Panc1 (cell line): ENCODE measurements at regions not wholly inside any gene's neighbourhood (a gene's known extent, or its start where the extent isn't known, plus 50 kb on each side); places are given as distances from the start of the nearest gene placed in this dataset.
"Not testable (repeated sequence)": the region's sequence is repeated elsewhere in the genome, so short reads cannot be mapped to it uniquely, and the experiment has no call there.

Experiments
- ATAC-seq: fragments of 200-7000 bp; cut with Tn5 transposase; 2 replicates; pipeline ENCODE4 v1.9.1; 2020; ENCODE audit warnings: mild to moderate bottlenecking, moderate library complexity
- BruUV-seq: library from RNA; stranded (reverse); fragments of 400-500 nt; replicated peaks from 2 replicates; lab custom pipeline; 2021; lab: Mats Ljungman, UMichigan
- CTCF ChIA-PET: fragments of 300-600 bp; sonication (Branson Sonifier 250); formaldehyde crosslinking; loops from one replicate; lab custom pipeline; 2022; ENCODE audit warnings: antibody characterized with exemption; lab: Charles Lee
- POLR2A ChIA-PET: fragments of 300-600 bp; sonication (Branson Sonifier 250); formaldehyde crosslinking; loops from one replicate; lab custom pipeline; 2022; ENCODE audit warnings: antibody characterized with exemption; lab: Charles Lee
- DNase-seq: peaks from one replicate; pipeline ENCODE4 v3.0.0-alpha.2; 2010; ENCODE audit warnings: low read depth, low spot score
- H3K27ac ChIP-seq: 2 replicates; pipeline ENCODE4 v1.5.1; 2011; ENCODE audit warnings: mild to moderate bottlenecking, low read length, inconsistent platforms
- H3K27me3 ChIP-seq: fragments of 200-500 bp; sonication (Bioruptor generic); 2 replicates; pipeline ENCODE4 v1.6.0; 2014; ENCODE audit warnings: low read length, inconsistent platforms; ENCODE audit not compliant: control insufficient read depth, insufficient read depth
- H3K36me3 ChIP-seq: fragments of 200-500 bp; sonication (Bioruptor generic); 2 replicates; pipeline ENCODE4 v1.5.1; 2014; ENCODE audit warnings: inconsistent platforms, mild to moderate bottlenecking, low read length, moderate library complexity; ENCODE audit not compliant: control insufficient read depth, insufficient read depth
- H3K4me1 ChIP-seq: 2 replicates; pipeline ENCODE4 v1.5.1; 2011; ENCODE audit warnings: inconsistent platforms, mild to moderate bottlenecking, low read length, moderate library complexity; ENCODE audit not compliant: control insufficient read depth, insufficient read depth
- H3K4me3 ChIP-seq, 2 experiments: 2 replicates each; pipeline ENCODE4 v1.5.1; 2011 to 2012; ENCODE audit warnings: low read depth in 2 of 2, low read length in 2 of 2, mild to moderate bottlenecking in 2 of 2, inconsistent platforms in 1 of 2, moderate library complexity in 1 of 2
- H3K9me3 ChIP-seq: fragments of 200-500 bp; sonication (Bioruptor generic); 2 replicates; pipeline ENCODE4 v1.5.1; 2014; ENCODE audit warnings: low read depth, mild to moderate bottlenecking, inconsistent platforms, low read length, moderate library complexity; ENCODE audit not compliant: control insufficient read depth, insufficient read depth
- POLR2AphosphoS5 ChIP-seq: IDR thresholded peaks from 2 replicates; pipeline ENCODE4 v1.6.1; 2012; ENCODE audit warnings: mild to moderate bottlenecking, low read depth, low read length, moderate library complexity
- SIN3A ChIP-seq: IDR thresholded peaks from 2 replicates; pipeline ENCODE4 v1.6.1; 2012; ENCODE audit warnings: low read depth, mild to moderate bottlenecking, low read length, moderate library complexity, borderline replicate concordance; ENCODE audit not compliant: insufficient read depth
- TCF7L2 ChIP-seq: IDR thresholded peaks from 2 replicates; pipeline ENCODE4 v1.6.1; 2011; ENCODE audit warnings: mild to moderate bottlenecking, low read depth, low read length, inconsistent platforms
- in situ Hi-C: cut with HindIII; loops from 2 replicates; pipeline ENCODE4 v1.10.0; 2016; ENCODE audit warnings: low sequenced_read_pairs, low pct_unique_long_range_greater_than_20kb
- intact Hi-C: fragments of 100-400 bp; cut with micrococcal nuclease; formaldehyde crosslinking; loops from one replicate; pipeline ENCODE4 v1.10.0; 2022; ENCODE audit not compliant: unreplicated experiment
- TF ChIP-seq, protein P1 (sequence below), 2 experiments: IDR thresholded peaks; 2 replicates each; pipeline ENCODE4 v1.6.1; 2011 to 2012; ENCODE audit warnings: low read depth in 2 of 2, control low read depth in 1 of 2, low read length in 1 of 2, mild to moderate bottlenecking in 1 of 2, moderate library complexity in 1 of 2; ENCODE audit not compliant: insufficient read depth in 1 of 2
- TF ChIP-seq, protein P2 (sequence below): fragments of 450-650 bp; IDR thresholded peaks from 2 replicates; pipeline ENCODE4 v1.5.1; 2017; ENCODE audit warnings: mild to moderate bottlenecking

DNA sequence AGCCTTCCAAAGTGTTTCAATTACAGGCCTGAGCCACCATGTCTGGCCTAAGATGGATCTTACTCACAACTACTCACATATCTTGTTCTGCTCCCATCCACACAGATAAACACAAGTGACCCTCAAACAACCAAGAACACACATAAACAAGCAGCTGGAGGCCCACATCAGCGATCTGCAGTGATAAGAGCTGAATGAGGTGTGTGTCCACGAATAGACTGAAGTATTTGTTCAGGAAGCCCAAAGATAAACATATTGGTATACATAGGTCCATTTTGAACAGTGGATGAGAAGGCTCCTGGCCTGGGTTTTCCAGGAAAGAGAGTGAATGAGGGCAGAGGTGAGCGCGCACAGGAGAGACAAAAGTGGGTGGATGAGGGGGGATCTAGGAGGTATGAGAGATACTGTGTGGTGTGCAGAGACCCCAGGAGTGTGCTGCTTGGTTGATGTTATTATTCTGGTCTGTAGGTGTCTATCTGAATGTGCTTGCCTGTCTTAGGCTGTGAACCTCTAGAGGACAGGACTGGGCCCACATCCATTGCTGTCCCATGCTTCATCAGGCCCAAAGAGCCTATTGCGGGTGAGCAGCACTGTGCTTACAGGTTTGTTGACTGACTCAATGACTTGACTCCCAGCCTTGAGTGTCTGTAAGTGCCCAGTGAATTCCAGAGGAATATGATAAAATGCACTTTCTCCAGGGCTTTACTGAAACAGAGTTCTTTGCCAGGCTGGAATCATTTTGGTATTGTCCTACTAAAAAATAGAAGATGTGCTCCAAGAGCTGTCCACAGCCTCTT, 79.9 kb upstream of the ATP1A1 start:
- Histone ChIP-seq H3K36me3 (no peaks in the 10 kb centered on the region), H3K9me3 (no peaks in the 10 kb centered on the region), H3K27me3 (no peaks in the 10 kb centered on the region), H3K4me3 (no peak overlapping the region), H3K27ac (no peak overlapping the region), H3K4me1 (no peaks in the 10 kb centered on the region)
- no TSS peak for BruUV-seq
- DNase-seq (no peak), ATAC-seq (no peak)
- intact Hi-C loops: no loop called here
- CTCF ChIA-PET: no interaction called here
- in situ Hi-C loops: no loop called here
- POLR2A ChIA-PET: no interaction called here
- TF ChIP-seq, protein P1, sequence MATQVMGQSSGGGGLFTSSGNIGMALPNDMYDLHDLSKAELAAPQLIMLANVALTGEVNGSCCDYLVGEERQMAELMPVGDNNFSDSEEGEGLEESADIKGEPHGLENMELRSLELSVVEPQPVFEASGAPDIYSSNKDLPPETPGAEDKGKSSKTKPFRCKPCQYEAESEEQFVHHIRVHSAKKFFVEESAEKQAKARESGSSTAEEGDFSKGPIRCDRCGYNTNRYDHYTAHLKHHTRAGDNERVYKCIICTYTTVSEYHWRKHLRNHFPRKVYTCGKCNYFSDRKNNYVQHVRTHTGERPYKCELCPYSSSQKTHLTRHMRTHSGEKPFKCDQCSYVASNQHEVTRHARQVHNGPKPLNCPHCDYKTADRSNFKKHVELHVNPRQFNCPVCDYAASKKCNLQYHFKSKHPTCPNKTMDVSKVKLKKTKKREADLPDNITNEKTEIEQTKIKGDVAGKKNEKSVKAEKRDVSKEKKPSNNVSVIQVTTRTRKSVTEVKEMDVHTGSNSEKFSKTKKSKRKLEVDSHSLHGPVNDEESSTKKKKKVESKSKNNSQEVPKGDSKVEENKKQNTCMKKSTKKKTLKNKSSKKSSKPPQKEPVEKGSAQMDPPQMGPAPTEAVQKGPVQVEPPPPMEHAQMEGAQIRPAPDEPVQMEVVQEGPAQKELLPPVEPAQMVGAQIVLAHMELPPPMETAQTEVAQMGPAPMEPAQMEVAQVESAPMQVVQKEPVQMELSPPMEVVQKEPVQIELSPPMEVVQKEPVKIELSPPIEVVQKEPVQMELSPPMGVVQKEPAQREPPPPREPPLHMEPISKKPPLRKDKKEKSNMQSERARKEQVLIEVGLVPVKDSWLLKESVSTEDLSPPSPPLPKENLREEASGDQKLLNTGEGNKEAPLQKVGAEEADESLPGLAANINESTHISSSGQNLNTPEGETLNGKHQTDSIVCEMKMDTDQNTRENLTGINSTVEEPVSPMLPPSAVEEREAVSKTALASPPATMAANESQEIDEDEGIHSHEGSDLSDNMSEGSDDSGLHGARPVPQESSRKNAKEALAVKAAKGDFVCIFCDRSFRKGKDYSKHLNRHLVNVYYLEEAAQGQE (IDR thresholded peaks at IDR 0.05; ENCODE audit: insufficient read depth in 1 of 2, low read depth in 2 of 2, low read length in 1 of 2): no peak
- no peak for TF ChIP-seq POLR2AphosphoS5
- TF ChIP-seq, protein P2, sequence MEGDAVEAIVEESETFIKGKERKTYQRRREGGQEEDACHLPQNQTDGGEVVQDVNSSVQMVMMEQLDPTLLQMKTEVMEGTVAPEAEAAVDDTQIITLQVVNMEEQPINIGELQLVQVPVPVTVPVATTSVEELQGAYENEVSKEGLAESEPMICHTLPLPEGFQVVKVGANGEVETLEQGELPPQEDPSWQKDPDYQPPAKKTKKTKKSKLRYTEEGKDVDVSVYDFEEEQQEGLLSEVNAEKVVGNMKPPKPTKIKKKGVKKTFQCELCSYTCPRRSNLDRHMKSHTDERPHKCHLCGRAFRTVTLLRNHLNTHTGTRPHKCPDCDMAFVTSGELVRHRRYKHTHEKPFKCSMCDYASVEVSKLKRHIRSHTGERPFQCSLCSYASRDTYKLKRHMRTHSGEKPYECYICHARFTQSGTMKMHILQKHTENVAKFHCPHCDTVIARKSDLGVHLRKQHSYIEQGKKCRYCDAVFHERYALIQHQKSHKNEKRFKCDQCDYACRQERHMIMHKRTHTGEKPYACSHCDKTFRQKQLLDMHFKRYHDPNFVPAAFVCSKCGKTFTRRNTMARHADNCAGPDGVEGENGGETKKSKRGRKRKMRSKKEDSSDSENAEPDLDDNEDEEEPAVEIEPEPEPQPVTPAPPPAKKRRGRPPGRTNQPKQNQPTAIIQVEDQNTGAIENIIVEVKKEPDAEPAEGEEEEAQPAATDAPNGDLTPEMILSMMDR: no peak
- TF ChIP-seq SIN3A: no peak
- TF ChIP-seq TCF7L2: no peak

DNA sequence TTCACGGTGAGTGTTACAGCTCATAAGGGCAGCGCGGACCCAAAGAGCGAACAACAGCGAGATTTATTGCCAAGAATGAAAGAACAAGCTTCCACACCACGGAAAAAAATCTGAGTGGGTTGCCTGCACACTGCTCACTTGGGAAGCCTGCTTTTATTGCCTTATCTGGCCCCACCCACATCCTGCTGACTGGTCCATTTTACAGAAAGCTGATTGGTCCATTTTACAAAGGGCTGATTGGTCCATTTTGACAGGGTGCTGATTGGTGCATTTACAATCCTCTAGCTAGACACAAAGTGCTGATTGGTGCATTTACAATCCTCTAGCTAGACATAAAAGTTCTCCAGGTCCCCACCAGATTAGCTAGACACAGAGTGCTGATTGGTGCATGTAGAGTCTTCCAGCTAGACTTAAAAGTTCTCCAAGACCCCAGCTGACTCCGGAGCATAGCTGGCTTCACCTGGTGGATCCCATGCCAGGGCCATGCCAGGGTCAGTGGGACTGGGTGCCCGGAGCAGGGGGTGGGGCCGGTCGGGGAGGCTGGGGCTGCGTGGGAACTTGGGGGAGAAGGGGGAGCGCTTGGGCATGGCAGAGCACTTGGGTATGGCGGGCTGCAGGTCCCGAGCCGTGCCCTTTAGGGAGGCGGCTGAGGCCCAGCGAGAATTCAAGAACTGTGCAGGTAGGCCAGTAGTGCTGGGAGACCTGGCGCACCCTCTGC, 75.4 kb upstream of the ATP1A1 start:
- POLR2A ChIA-PET: no interaction called here
- intact Hi-C loops (no loop called here), in situ Hi-C loops (no loop called here)
- no peaks in the 10 kb centered on the region for H3K27me3 ChIP-seq
- no peak overlapping the region for H3K4me3 ChIP-seq
- CTCF ChIA-PET: no interaction called here
- TF ChIP-seq SIN3A: no peak
- no peak for TF ChIP-seq TCF7L2
- TF ChIP-seq, protein P1 (IDR thresholded peaks at IDR 0.05; ENCODE audit: insufficient read depth in 1 of 2, low read depth in 2 of 2, low read length in 1 of 2): no peak
- TF ChIP-seq POLR2AphosphoS5: no peak
- H3K27ac ChIP-seq: no peak overlapping the region
- ATAC-seq (no peak), DNase-seq (no peak)
- no peaks in the 10 kb centered on the region for H3K4me1 ChIP-seq
- H3K9me3 ChIP-seq: no peaks in the 10 kb centered on the region
- no peaks in the 10 kb centered on the region for H3K36me3 ChIP-seq
- no TSS peak for BruUV-seq

DNA sequence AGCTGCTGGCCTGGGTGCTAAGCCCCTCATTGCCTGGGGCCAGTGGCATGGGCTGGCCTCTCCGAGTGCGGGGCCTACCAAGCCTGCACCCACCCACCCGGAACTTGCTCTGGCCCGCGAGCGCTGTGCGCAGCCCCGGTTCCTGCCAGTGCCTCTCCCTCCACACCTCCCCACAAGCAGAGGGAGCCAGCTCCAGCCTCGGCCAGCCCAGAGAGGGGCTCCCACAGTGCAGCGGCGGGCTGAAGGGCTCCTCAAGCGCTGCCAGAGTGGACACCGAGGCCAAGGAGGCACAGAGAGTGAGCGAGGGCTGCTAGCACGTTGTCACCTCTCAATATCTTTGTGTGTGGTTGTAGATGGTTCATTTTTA, 74.8 kb upstream of the ATP1A1 start:
- in situ Hi-C loops, H3K27me3 ChIP-seq, H3K4me3 ChIP-seq, H3K27ac ChIP-seq, ATAC-seq, H3K9me3 ChIP-seq, BruUV-seq, H3K4me1 ChIP-seq, H3K36me3 ChIP-seq, CTCF ChIA-PET, POLR2A ChIA-PET, DNase-seq, intact Hi-C loops: not testable (repeated sequence)
